IPS DF 4.7 (cell line): ENCODE measurements at regions not wholly inside any gene's neighbourhood (a gene's known extent, or its start where the extent isn't known, plus 50 kb on each side); places are given as distances from the start of the nearest gene placed in this dataset.

ENCODE experiments used
- DNase-seq: peaks from one replicate; pipeline ENCODE4 v3.0.0-alpha.2; 2013; ENCODE audit warnings: low spot score; ENCODE audit errors: extremely low read depth

GRCh38 chr2:221255862-221256261, 316.2 kb downstream of the EPHA4 start:
- DNase-seq = no peak

GRCh38 chr2:221258464-221258863, 313.6 kb downstream of the EPHA4 start:
- DNase-seq = no peak

GRCh38 chr2:221262651-221263050, 309.5 kb downstream of the EPHA4 start:
- DNase-seq = no peak

- no peak for DNase-seq
These were observed 308.5 kb downstream of the EPHA4 start for GRCh38 chr2:221263573-221263972.

GRCh38 chr2:221264318-221264717, 307.8 kb downstream of the EPHA4 start:
- no peak for DNase-seq

- DNase-seq = no peak
These were observed 304.2 kb downstream of the EPHA4 start for GRCh38 chr2:221267773-221268425.

- no peak for DNase-seq
These were observed 303.5 kb downstream of the EPHA4 start for GRCh38 chr2:221268631-221269030.

GRCh38 chr2:221270806-221271205, 301.3 kb downstream of the EPHA4 start:
- no peak for DNase-seq

- no peak for DNase-seq
These were observed 299.4 kb downstream of the EPHA4 start for GRCh38 chr2:221272729-221273128.

- DNase-seq = no peak
These were observed 296.1 kb downstream of the EPHA4 start for GRCh38 chr2:221276033-221276432.

- no peak for DNase-seq
These were observed 295.5 kb downstream of the EPHA4 start for GRCh38 chr2:221276601-221277000.

- no peak for DNase-seq
These were observed 289.7 kb downstream of the EPHA4 start for GRCh38 chr2:221282386-221282785.

GRCh38 chr2:221283896-221284545, 288.1 kb downstream of the EPHA4 start:
- no peak for DNase-seq

GRCh38 chr2:221285148-221285547, 287.0 kb downstream of the EPHA4 start:
- no peak for DNase-seq

- no peak for DNase-seq
These were observed 285.7 kb downstream of the EPHA4 start for GRCh38 chr2:221286406-221286805.

- no peak for DNase-seq
These were observed 282.7 kb downstream of the EPHA4 start for GRCh38 chr2:221289389-221289788.

- no peak for DNase-seq
These were observed 282.3 kb downstream of the EPHA4 start for GRCh38 chr2:221289846-221290245.

GRCh38 chr2:221293949-221294742, 278.0 kb downstream of the EPHA4 start:
- no peak for DNase-seq

- DNase-seq = no peak
These were observed 267.2 kb downstream of the EPHA4 start for GRCh38 chr2:221304916-221305315.

- DNase-seq = no peak
These were observed 263.5 kb downstream of the EPHA4 start for GRCh38 chr2:221308507-221309066.

- DNase-seq = no peak
These were observed 262.1 kb downstream of the EPHA4 start for GRCh38 chr2:221309892-221310583.

GRCh38 chr2:221310730-221311129, 261.4 kb downstream of the EPHA4 start:
- no peak for DNase-seq
